A673 (cell line): ENCODE measurements at regions not wholly inside any gene's neighbourhood (a gene's known extent, or its start where the extent isn't known, plus 50 kb on each side); places are given as distances from the start of the nearest gene placed in this dataset.

Source experiments
- CTCF ChIP-seq: fragments of 300-800, 200-600 bp; sonication (generic); conservative IDR thresholded peaks from 2 replicates; pipeline ENCODE4 v1.5.1; 2017; ENCODE audit warnings: low read depth, mild to moderate bottlenecking, antibody characterized with exemption, low read length, moderate library complexity, mixed read lengths
- EZH2 ChIP-seq: fragments of 200-600 bp; sonication (generic); IDR thresholded peaks from 2 replicates; pipeline ENCODE4 v1.6.1; 2017; ENCODE audit warnings: borderline replicate concordance, low read depth, mild to moderate bottlenecking, mixed read lengths, antibody characterized with exemption, low read length; ENCODE audit not compliant: poor library complexity, severe bottlenecking

GRCh38 chr2:49798570-49798969, 644.3 kb upstream of the FSHR start:
- no peak for TF ChIP-seq CTCF
- no peak for TF ChIP-seq EZH2
